Smooth muscle cell (in vitro differentiated cells): ENCODE measurements at regions not wholly inside any gene's neighbourhood (a gene's known extent, or its start where the extent isn't known, plus 50 kb on each side); places are given as distances from the start of the nearest gene placed in this dataset.

ENCODE experiments used
- DNase-seq: peaks from one replicate; lab custom pipeline; 2025; ENCODE audit not compliant: unreplicated experiment; lab: John Stamatoyannopoulos, UW
- H2AFZ ChIP-seq: fragments of 200-600 bp; sonication (generic); 2 replicates; pipeline ENCODE4 v1.6.0; 2016; ENCODE audit warnings: antibody characterized with exemption, low read depth, mild to moderate bottlenecking
- H3F3A ChIP-seq: fragments of 200-600 bp; sonication (generic); 2 replicates; pipeline ENCODE4 v1.6.0; 2017; ENCODE audit warnings: antibody characterized with exemption, low read depth
- H3K27ac ChIP-seq: fragments of 200-600 bp; sonication (generic); 2 replicates; pipeline ENCODE4 v1.5.1; 2016; ENCODE audit warnings: low read depth, mild to moderate bottlenecking
- H3K27me3 ChIP-seq: fragments of 200-600 bp; sonication (generic); 2 replicates; pipeline ENCODE4 v1.6.1; 2016; ENCODE audit warnings: low read depth, mild to moderate bottlenecking
- H3K36me3 ChIP-seq: fragments of 200-600 bp; sonication (generic); 2 replicates; pipeline ENCODE4 v1.5.1; 2016; ENCODE audit warnings: low read depth
- H3K4me1 ChIP-seq: fragments of 200-600 bp; sonication (generic); 2 replicates; pipeline ENCODE4 v1.5.1; 2016; ENCODE audit warnings: low read depth
- H3K4me2 ChIP-seq: fragments of 200-600 bp; sonication (generic); 2 replicates; pipeline ENCODE4 v1.6.0; 2016; ENCODE audit warnings: mild to moderate bottlenecking
- H3K4me3 ChIP-seq: fragments of 200-600 bp; sonication (generic); 2 replicates; pipeline ENCODE4 v1.5.1; 2016; ENCODE audit warnings: mild to moderate bottlenecking
- H3K79me2 ChIP-seq: fragments of 200-600 bp; sonication (generic); 2 replicates; pipeline ENCODE4 v1.6.0; 2016; ENCODE audit warnings: low read depth, mild to moderate bottlenecking
- H3K9ac ChIP-seq: fragments of 200-600 bp; sonication (generic); 2 replicates; pipeline ENCODE4 v1.6.0; 2016; ENCODE audit warnings: low read depth
- H3K9me3 ChIP-seq: fragments of 200-600 bp; sonication (generic); replicated peaks from 2 replicates; pipeline ENCODE4 v1.5.1; 2016; ENCODE audit warnings: low read depth
- H4K20me1 ChIP-seq: fragments of 200-600 bp; sonication (generic); 2 replicates; pipeline ENCODE4 v1.6.0; 2016; ENCODE audit warnings: low read depth
- WGBS: methylation state at CpG from one replicate; pipeline ENCODE4 v1.1.7; 2016; ENCODE audit warnings: low lambda C conversion rate; 5-methylcytosine and 5-hydroxymethylcytosine counted together
- TF ChIP-seq, protein P1 (sequence below): fragments of 200-600 bp; sonication (generic); IDR thresholded peaks from 2 replicates; pipeline ENCODE4 v1.5.1; 2017; ENCODE audit warnings: borderline replicate concordance, mild to moderate bottlenecking, antibody characterized with exemption; ENCODE audit not compliant: insufficient read depth, poor library complexity, severe bottlenecking

DNA sequence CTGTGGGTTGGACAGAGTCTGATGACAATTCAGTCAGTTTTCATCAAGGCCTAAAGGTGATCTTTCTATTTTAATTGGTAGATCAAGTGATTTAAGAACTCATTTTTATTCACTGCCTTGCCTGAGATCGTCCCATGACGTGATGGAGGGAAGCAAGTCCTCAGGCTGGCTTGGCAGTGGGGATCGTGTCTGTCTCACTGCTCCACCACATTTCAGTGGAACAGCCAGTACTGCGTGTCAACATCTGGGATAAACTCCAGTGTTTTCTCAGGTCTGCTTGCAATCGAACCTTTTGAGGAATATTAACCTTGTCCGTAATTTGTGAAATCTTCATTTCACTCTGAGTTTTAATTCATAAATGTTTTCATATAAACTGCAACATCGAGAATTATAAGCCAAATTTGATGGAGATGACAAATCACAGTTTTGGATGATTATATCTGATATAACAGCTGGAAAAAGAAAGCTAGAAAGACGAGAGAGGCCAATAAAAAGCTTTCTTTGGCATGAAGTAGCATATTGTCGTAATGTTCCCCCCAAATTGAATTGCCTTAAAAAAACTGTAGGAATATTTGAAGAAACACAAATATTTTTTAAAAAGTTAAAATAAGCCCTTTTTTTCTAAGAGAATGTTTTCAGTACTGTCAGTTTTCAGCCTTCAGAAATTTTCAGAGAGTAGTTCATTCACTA is 414.7 kb upstream of the SPRED2 start:
- H3K9me3 ChIP-seq, result no peaks in the 10 kb centered on the region
- TF ChIP-seq, protein P1, sequence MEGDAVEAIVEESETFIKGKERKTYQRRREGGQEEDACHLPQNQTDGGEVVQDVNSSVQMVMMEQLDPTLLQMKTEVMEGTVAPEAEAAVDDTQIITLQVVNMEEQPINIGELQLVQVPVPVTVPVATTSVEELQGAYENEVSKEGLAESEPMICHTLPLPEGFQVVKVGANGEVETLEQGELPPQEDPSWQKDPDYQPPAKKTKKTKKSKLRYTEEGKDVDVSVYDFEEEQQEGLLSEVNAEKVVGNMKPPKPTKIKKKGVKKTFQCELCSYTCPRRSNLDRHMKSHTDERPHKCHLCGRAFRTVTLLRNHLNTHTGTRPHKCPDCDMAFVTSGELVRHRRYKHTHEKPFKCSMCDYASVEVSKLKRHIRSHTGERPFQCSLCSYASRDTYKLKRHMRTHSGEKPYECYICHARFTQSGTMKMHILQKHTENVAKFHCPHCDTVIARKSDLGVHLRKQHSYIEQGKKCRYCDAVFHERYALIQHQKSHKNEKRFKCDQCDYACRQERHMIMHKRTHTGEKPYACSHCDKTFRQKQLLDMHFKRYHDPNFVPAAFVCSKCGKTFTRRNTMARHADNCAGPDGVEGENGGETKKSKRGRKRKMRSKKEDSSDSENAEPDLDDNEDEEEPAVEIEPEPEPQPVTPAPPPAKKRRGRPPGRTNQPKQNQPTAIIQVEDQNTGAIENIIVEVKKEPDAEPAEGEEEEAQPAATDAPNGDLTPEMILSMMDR, result no peak
- H2AFZ ChIP-seq, result no peak overlapping the region
- no peaks in the 10 kb centered on the region for H3K79me2 ChIP-seq
- H3F3A ChIP-seq, result no peaks in the 10 kb centered on the region
- H3K27ac ChIP-seq, result no peak overlapping the region
- no peaks in the 10 kb centered on the region for H3K4me1 ChIP-seq
- H4K20me1 ChIP-seq, result no peaks in the 10 kb centered on the region
- 87% methylated on average over 9 of the region's 9 CpGs for WGBS
- no peak overlapping the region for H3K9ac ChIP-seq
- H3K4me3 ChIP-seq, result no peak overlapping the region
- H3K36me3 ChIP-seq, result no peaks in the 10 kb centered on the region
- H3K27me3 ChIP-seq, result no peaks in the 10 kb centered on the region
- DNase-seq, result no peak
- H3K4me2 ChIP-seq, result no peak overlapping the region

DNA sequence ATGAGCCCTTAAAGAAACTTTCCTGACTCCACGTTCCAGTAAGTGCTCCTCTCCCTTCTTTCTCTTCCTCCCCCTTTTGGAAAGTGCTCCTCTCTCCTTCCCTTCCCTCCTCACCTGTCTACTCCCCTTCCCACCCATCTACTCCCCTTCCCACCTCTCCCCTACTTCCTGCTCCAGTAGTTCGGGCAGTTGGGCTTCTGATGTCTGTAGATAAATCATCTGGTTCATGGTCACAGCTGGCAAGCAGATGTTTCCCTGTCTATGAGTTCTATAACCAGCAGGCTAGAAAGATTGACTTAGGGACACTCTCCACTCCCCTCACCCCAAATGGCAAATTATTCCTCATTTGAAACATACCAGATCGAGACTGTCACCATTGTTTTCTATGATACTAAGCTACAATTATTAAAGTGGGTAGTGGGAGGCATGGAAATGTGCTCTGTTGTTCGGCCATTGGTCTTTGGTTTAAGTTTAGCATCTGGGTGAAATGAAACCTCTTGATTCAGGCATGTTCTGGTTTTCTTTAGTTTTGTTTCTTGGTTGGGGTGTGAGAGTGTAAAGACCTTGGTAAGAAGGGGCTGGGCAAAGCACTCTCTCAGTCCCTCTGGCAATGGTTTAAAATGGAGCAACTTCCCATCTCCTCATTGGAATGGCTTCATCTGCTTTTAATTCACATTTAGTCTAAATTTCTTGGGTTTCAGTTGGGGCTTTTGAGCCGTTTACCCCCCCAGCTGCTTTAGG is 413.2 kb upstream of the SPRED2 start:
- H3K27ac ChIP-seq, result no peak overlapping the region
- H3K4me2 ChIP-seq, result no peak overlapping the region
- H2AFZ ChIP-seq, result no peak overlapping the region
- no peaks in the 10 kb centered on the region for H3K9me3 ChIP-seq
- no peaks in the 10 kb centered on the region for H3K27me3 ChIP-seq
- H3F3A ChIP-seq, result no peaks in the 10 kb centered on the region
- H3K9ac ChIP-seq, result no peak overlapping the region
- H3K4me3 ChIP-seq, result no peak overlapping the region
- 77% methylated on average over 5 of the region's 5 CpGs for WGBS
- H3K36me3 ChIP-seq, result no peaks in the 10 kb centered on the region
- H3K4me1 ChIP-seq, result no peaks in the 10 kb centered on the region
- TF ChIP-seq, protein P1, result no peak
- H4K20me1 ChIP-seq, result no peaks in the 10 kb centered on the region
- DNase-seq, result no peak
- no peaks in the 10 kb centered on the region for H3K79me2 ChIP-seq

DNA sequence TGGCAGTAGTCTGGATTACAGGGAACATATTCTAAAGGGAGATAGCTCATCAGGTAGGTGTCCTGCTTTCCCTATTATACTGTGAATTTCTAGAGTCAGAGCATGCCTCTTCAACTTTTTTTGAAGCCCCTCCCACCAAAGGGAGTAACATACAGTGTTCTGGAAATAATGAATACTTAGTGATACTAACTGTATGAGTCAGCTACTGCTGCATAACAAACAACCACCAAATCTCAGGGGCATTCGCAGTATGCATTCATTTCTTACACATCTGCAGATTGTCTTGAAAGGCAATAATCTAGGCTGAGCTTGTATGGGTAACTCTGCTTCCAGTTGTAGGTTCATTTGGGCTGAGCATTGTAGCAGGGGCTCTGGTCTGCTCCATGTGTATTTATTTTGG is 409.7 kb upstream of the SPRED2 start:
- Histone ChIP-seq H3K4me1 (no peaks in the 10 kb centered on the region), H3K27ac (no peak overlapping the region), H3K27me3 (no peaks in the 10 kb centered on the region), H2AFZ (no peak overlapping the region), H3K9ac (no peak overlapping the region), H3K4me3 (no peak overlapping the region), H3K79me2 (no peaks in the 10 kb centered on the region), H4K20me1 (no peaks in the 10 kb centered on the region), H3K9me3 (no peaks in the 10 kb centered on the region), H3K36me3 (no peaks in the 10 kb centered on the region), H3K4me2 (no peak overlapping the region), H3F3A (no peaks in the 10 kb centered on the region)
- no peak for DNase-seq
- TF ChIP-seq, protein P1, result no peak
- WGBS, result 94% methylated on average over 1 of the region's 1 CpG
